DND-41 (cell line): ENCODE measurements at regions not wholly inside any gene's neighbourhood (a gene's known extent, or its start where the extent isn't known, plus 50 kb on each side); places are given as distances from the start of the nearest gene placed in this dataset.

Source experiments
- ATAC-seq: fragments of 200-7000 bp; cut with Tn5 transposase; 3 replicates; pipeline ENCODE4 v1.9.1; 2021; ENCODE audit warnings: low read depth; ENCODE audit not compliant: insufficient read depth
- DNase-seq: peaks from one replicate; pipeline ENCODE4 v3.0.0-alpha.2; 2020
- H2AFZ ChIP-seq: 2 replicates; pipeline ENCODE4 v1.6.0; 2012; ENCODE audit warnings: low read depth, low read length
- H3K27ac ChIP-seq: 2 replicates; pipeline ENCODE4 v1.5.1; 2012; ENCODE audit warnings: low read length, inconsistent platforms
- H3K27me3 ChIP-seq: fragments of 200-600 bp; sonication (generic); 2 replicates; pipeline ENCODE4 v1.6.0; 2012; ENCODE audit warnings: low read length, mild to moderate bottlenecking, inconsistent platforms; ENCODE audit not compliant: insufficient read depth, poor library complexity
- H3K36me3 ChIP-seq: 2 replicates; pipeline ENCODE4 v1.5.1; 2012; ENCODE audit warnings: low read length, inconsistent platforms; ENCODE audit not compliant: insufficient read depth
- H3K4me1 ChIP-seq: 2 replicates; pipeline ENCODE4 v1.5.1; 2012; ENCODE audit warnings: mild to moderate bottlenecking, low read length; ENCODE audit not compliant: insufficient read depth
- H3K4me2 ChIP-seq: 2 replicates; pipeline ENCODE4 v1.6.0; 2012; ENCODE audit warnings: mild to moderate bottlenecking, moderate library complexity, low read length, inconsistent platforms; ENCODE audit not compliant: insufficient read depth
- H3K4me3 ChIP-seq, 2 experiments: fragments of 200-600 bp in 1 of 2; shearing (Covaris generic) in 1 of 2; 2 replicates each; pipeline ENCODE4 v1.5.1; 2012 to 2016; ENCODE audit warnings: inconsistent platforms in 2 of 2, low read length in 2 of 2, mild to moderate bottlenecking in 2 of 2, low read depth in 1 of 2, moderate library complexity in 1 of 2
- H3K79me2 ChIP-seq: 2 replicates; pipeline ENCODE4 v1.6.0; 2012; ENCODE audit warnings: low read length, inconsistent platforms; ENCODE audit not compliant: insufficient read depth
- H3K9ac ChIP-seq: 2 replicates; pipeline ENCODE4 v1.6.0; 2012; ENCODE audit warnings: low read depth, mild to moderate bottlenecking, inconsistent platforms, low read length, moderate library complexity
- H3K9me3 ChIP-seq: 2 replicates; pipeline ENCODE4 v1.5.1; 2012; ENCODE audit warnings: low read length, moderate library complexity, mild to moderate bottlenecking, inconsistent platforms; ENCODE audit not compliant: insufficient read depth, severe bottlenecking
- H4K20me1 ChIP-seq: 2 replicates; pipeline ENCODE4 v1.6.0; 2012; ENCODE audit warnings: low read length; ENCODE audit not compliant: insufficient read depth
- CTCF ChIP-seq: IDR thresholded peaks from 2 replicates; pipeline ENCODE4 v1.5.1; 2012; ENCODE audit warnings: borderline replicate concordance, low read length, moderate library complexity, mild to moderate bottlenecking; ENCODE audit not compliant: poor library complexity, severe bottlenecking; ENCODE audit errors: extremely low read depth
- EZH2 ChIP-seq: IDR thresholded peaks from 3 replicates; pipeline ENCODE4 v1.6.1; 2012; ENCODE audit warnings: borderline replicate concordance, low read depth, mild to moderate bottlenecking, moderate library complexity, low read length, inconsistent platforms; ENCODE audit not compliant: severe bottlenecking

GRCh38 chr7:112892263-112892662 is 102.1 kb upstream of the TMEM168 start:
- Histone ChIP-seq H3K9ac (no peak overlapping the region), H4K20me1 (no peaks in the 10 kb centered on the region), H3K4me3 (no peak overlapping the region), H3K27ac (no peak overlapping the region), H2AFZ (no peak overlapping the region), H3K4me1 (no peaks in the 10 kb centered on the region), H3K36me3 (peaks cover 32% of the 10 kb centered on the region), H3K9me3 (no peaks in the 10 kb centered on the region), H3K4me2 (no peak overlapping the region), H3K79me2 (no peaks in the 10 kb centered on the region), H3K27me3 (no peaks in the 10 kb centered on the region)
- DNase-seq (no peak), ATAC-seq (no peak)
- TF ChIP-seq EZH2 = no peak
- no peak for TF ChIP-seq CTCF

GRCh38 chr7:112891698-112892097 is 101.5 kb upstream of the TMEM168 start:
- Histone ChIP-seq H3K4me1 (no peaks in the 10 kb centered on the region), H3K79me2 (no peaks in the 10 kb centered on the region), H3K4me2 (no peak overlapping the region), H3K27ac (no peak overlapping the region), H3K4me3 (no peak overlapping the region), H3K9me3 (no peaks in the 10 kb centered on the region), H3K9ac (no peak overlapping the region), H2AFZ (no peak overlapping the region), H4K20me1 (no peaks in the 10 kb centered on the region), H3K36me3 (peaks cover 32% of the 10 kb centered on the region), H3K27me3 (no peaks in the 10 kb centered on the region)
- TF ChIP-seq EZH2 = no peak
- no peak for TF ChIP-seq CTCF
- DNase-seq = no peak
- no peak for ATAC-seq

- Histone ChIP-seq H4K20me1 (no peaks in the 10 kb centered on the region), H3K4me2 (no peak overlapping the region), H3K9me3 (no peaks in the 10 kb centered on the region), H3K36me3 (peaks cover 27% of the 10 kb centered on the region), H3K4me1 (no peaks in the 10 kb centered on the region), H3K79me2 (no peaks in the 10 kb centered on the region), H3K9ac (no peak overlapping the region), H2AFZ (no peak overlapping the region), H3K4me3 (no peak overlapping the region), H3K27me3 (no peaks in the 10 kb centered on the region), H3K27ac (no peak overlapping the region)
- TF ChIP-seq CTCF (no peak), EZH2 (no peak)
- DNase-seq (no peak), ATAC-seq (no peak)
Observed at GRCh38 chr7:112889834-112890438, 99.7 kb upstream of the TMEM168 start.

GRCh38 chr7:112889268-112889667 is 99.1 kb upstream of the TMEM168 start:
- H3K4me1 ChIP-seq = no peaks in the 10 kb centered on the region
- H3K9me3 ChIP-seq = no peaks in the 10 kb centered on the region
- no peak overlapping the region for H3K9ac ChIP-seq
- no peak overlapping the region for H3K4me2 ChIP-seq
- H4K20me1 ChIP-seq = no peaks in the 10 kb centered on the region
- no peaks in the 10 kb centered on the region for H3K79me2 ChIP-seq
- no peak for ATAC-seq
- no peak overlapping the region for H2AFZ ChIP-seq
- peaks cover 22% of the 10 kb centered on the region for H3K36me3 ChIP-seq
- no peak overlapping the region for H3K4me3 ChIP-seq
- no peak overlapping the region for H3K27ac ChIP-seq
- no peaks in the 10 kb centered on the region for H3K27me3 ChIP-seq
- TF ChIP-seq CTCF (no peak), EZH2 (no peak)
- DNase-seq = no peak
